HG02981 (cell line): ENCODE measurements at regions not wholly inside any gene's neighbourhood (a gene's known extent, or its start where the extent isn't known, plus 50 kb on each side); places are given as distances from the start of the nearest gene placed in this dataset.
"Not testable (repeated sequence)": the region's sequence is repeated elsewhere in the genome, so short reads cannot be mapped to it uniquely, and the experiment has no call there.

Experiments used
- ATAC-seq: cut with Tn5 transposase; IDR thresholded peaks from one replicate; pipeline ENCODE4 v1.9.1; 2021; ENCODE audit warnings: mild to moderate bottlenecking, moderate library complexity; ENCODE audit not compliant: unreplicated experiment

- ATAC-seq = no peak
Observed at GRCh38 chr5:25405850-25406249, 761.1 kb upstream of the CDH10 start.

GRCh38 chr5:25399878-25400480, 755.2 kb upstream of the CDH10 start:
- no peak for ATAC-seq

- no peak for ATAC-seq
Observed at GRCh38 chr5:25393957-25394356, 749.2 kb upstream of the CDH10 start.

DNA sequence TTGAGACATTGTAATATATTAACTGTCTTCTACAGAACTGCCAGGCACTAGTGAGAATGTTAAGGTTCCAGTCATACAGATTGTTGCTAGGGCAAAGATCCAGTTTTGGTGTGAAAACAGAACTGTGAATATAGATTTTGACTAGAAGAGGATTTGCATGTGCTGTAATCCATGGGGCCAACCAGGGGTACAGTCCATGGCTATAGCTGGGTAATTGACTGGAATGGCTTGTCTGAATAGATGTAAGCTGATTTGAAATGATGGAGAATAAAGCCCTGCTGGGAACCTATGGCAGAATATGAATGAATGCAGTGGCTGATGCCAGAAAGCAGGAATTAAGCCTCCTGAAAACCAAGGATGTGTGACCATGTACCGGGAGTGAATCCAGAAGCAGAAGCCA, 748.5 kb upstream of the CDH10 start:
- ATAC-seq = no peak

GRCh38 chr5:25387953-25388352, 743.2 kb upstream of the CDH10 start:
- ATAC-seq = no peak

- ATAC-seq = no peak
Observed at GRCh38 chr5:25362799-25363198, 718.0 kb upstream of the CDH10 start.

DNA sequence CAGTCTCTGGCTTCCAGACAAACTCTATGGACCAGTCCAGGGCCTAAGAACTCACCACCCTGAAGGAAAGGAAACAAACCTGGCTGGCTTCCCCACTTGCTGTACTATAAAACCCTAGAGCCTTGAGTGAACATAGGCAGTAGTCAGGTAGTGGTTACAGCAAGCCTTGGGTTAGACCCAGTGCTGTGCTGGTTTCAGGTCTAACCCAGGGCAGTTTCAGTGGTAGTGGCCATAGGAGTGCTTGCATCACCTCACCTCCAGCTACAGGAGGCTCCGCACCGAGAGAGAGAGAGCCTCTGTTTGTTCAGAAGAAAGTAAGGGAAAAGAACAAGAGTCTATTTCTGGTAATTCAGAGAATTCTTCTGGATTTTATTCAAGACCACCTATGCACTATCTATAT, 714.1 kb upstream of the CDH10 start:
- no peak for ATAC-seq

- no peak for ATAC-seq
Observed at GRCh38 chr5:25357605-25358004, 712.8 kb upstream of the CDH10 start.

DNA sequence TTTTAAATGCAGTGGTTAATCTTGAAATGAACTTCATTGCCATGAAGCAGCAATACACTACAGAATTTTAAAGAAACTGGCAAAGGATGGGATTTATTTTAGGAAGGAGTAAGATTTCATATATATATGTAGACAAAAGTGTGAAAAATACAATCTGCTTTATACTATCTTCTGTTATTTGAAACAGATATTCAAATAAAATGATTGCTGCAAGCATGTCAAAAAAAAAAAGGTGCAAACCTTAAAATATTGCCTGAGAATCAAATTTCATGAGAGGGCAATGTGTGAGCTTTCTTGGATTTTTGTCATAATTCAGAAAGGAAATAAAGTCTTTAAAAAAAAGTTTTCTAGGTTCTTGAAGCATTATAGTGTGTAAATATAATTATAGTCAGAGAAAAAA, 705.0 kb upstream of the CDH10 start:
- no peak for ATAC-seq

- ATAC-seq = no peak
Observed at GRCh38 chr5:25345240-25345771, 700.5 kb upstream of the CDH10 start.

- ATAC-seq = no peak
Observed at GRCh38 chr5:25339541-25339940, 694.8 kb upstream of the CDH10 start.

DNA sequence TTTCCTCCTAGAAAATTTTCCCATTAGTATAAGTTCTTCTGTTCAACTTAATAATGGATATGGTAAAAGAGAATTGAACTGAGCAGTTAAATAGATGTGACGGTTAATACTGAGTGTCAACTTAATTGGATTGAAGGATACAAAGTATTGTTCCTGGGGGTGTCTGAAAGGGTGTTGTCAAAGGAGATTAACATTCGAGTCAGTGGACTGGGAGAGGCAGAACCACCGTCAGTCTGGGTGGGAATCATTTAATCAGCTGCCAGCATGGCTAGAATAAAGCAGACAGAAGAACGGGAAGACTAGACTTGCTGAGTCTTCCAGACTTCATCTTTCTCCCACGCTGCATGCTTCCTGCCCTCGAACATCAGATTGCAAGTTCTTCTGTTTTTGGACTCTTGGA, 689.6 kb upstream of the CDH10 start:
- no peak for ATAC-seq

DNA sequence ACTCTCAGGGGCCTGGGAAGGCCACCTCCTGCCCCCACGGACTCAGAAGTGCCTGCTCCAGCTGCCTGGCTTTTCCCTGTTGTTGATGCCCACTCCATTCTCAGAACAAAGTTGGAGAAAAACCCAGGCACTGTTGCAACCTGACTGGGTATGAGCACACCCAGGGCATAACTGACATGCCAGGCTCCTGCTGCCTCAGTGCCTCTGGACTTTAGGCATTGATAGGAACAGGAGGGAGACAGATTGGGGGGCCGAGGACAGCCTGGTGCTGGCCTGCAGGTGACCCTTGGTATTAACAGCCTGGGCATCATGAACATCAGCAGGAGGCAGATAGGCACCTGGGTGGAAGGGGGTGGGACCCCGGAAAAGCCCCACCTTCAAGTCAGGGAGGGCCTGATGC, 685.9 kb upstream of the CDH10 start:
- no peak for ATAC-seq

GRCh38 chr5:25327172-25327571, 682.4 kb upstream of the CDH10 start:
- ATAC-seq = no peak

- no peak for ATAC-seq
Observed at GRCh38 chr5:25301836-25302235, 657.1 kb upstream of the CDH10 start.

DNA sequence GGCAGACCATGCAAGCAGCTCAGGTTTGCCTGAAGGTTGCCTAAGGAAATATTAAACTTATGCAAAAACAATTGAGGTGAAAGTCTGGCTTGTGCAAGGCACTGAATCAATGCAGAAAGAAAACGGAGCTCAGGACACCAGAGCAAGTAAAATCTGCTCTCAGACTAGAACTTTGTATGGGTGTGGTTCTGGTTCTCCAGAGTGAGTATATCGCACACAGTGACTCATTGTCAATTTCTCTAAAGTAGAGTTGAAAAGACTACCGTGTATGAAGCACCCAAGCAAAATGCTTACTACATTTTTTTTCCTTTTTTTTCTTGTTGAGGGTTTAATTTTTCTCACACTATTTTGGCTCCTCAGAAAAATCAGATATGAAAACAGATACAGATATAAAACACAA, 650.3 kb upstream of the CDH10 start:
- no peak for ATAC-seq

GRCh38 chr5:25289766-25290165, 645.0 kb upstream of the CDH10 start:
- ATAC-seq = not testable (repeated sequence)

- no peak for ATAC-seq
Observed at GRCh38 chr5:25286319-25286718, 641.5 kb upstream of the CDH10 start.

GRCh38 chr5:25285136-25285535, 640.4 kb upstream of the CDH10 start:
- no peak for ATAC-seq

- ATAC-seq = not testable (repeated sequence)
Observed at GRCh38 chr5:25263507-25263906, 618.7 kb upstream of the CDH10 start.

GRCh38 chr5:25262221-25262620, 617.4 kb upstream of the CDH10 start:
- no peak for ATAC-seq

DNA sequence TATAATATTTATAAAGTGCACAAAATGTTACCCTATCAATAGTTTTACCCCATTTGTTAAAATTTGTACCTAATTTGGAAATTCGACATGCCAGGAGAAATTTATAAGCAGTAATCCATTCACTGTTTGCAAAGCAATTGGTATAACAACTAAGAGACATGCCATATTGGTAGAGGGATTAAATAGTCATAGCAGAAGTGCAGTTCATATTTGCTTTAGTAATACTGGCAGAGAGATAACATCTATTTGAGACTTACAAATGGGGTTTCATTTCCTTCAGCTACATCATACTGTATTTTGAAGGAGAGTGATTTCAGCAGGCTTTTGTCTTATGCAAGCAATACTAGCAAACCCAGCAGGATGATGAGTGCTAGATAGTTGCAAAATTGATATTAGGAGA, 610.4 kb upstream of the CDH10 start:
- ATAC-seq = no peak

DNA sequence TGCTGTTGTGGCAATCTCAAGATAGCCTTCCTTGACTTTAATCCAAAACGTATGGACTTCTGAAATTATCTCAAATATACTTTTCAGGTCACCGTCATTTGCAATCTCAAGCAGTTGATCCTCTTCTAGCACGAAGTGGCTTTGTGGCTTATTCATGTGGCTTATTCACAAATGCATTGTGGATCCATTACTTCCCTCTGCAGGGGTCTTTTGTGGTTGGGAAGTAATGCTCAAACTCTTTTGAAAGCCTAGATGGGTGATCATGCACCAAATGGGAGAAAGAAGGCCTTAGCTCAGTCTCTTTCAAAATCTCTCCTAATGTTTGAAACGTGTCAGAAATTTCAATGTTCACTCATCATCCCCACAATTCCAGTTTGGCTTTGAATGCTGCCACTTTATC, 597.2 kb upstream of the CDH10 start:
- no peak for ATAC-seq
